ENCODE measurements at regions not wholly inside any gene's neighbourhood (a gene's known extent, or its start where the extent isn't known, plus 50 kb on each side); places are given as distances from the start of the nearest gene placed in this dataset.

DNA sequence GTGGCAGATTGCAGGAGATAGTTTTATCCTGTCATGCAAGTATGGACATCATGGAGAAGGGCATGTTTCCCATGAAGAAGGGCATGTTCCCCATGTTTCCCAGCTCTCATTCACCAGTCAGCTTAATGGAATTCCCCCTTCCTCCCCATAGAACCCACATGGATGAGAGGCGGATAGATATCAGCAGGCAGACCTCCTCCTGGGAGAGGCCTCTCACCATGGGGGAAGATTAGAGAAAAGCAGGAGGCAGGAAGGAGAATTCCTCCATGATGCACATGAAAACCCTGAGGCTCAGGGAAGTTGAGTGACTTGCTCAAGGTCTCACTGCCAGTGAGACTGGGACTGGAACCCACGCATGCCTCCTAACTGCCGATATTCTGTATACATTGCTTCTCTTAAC is 92.9 kb upstream of the FOXN3 start:
- Histone ChIP-seq H3K27ac (ENCODE audit: extremely low read depth, low read depth, low read length) (no peak overlapping the region), H3K79me2 (ENCODE audit: control insufficient read depth, insufficient read depth, low read length) (no peaks in the 10 kb centered on the region), H3K27me3 (ENCODE audit: control insufficient read depth in 2 of 2, insufficient read depth in 2 of 2, low read length in 2 of 2) (peaks cover 0 to 6% of the 10 kb centered on the region in 2 experiments; a peak in 1 of 5 replicates), H3K9ac (ENCODE audit: insufficient read depth in 1 of 2, low read depth in 2 of 2, low read length in 2 of 2) (no peak overlapping the region), H3K36me3 (ENCODE audit: control insufficient read depth, insufficient read depth, low read length) (no peaks in the 10 kb centered on the region), H3K4me3 (no peak overlapping the region), H3K4me2 (ENCODE audit: insufficient read depth, low read length) (no peak overlapping the region), H3K9me3 (replicated peaks; ENCODE audit: control insufficient read depth, insufficient read depth, low read depth, low read length) (no peaks in the 10 kb centered on the region), H2AFZ (ENCODE audit: low read depth, low read length) (no peak overlapping the region), H3K9me1 (ENCODE audit: control insufficient read depth, insufficient read depth, low read length) (no peaks in the 10 kb centered on the region), H4K20me1 (replicated peaks; ENCODE audit: control insufficient read depth, insufficient read depth, low read length) (no peaks in the 10 kb centered on the region), H3K4me1 (replicated peaks in 1 of 2; ENCODE audit: control insufficient read depth in 2 of 2, insufficient read depth in 2 of 2, low read length in 2 of 2) (no peaks in the 10 kb centered on the region)
- FAIRE-seq = no peak
- DNase-seq (ENCODE audit: extremely low read depth in 1 of 4, low spot score in 3 of 4) = no peak
- 47% methylated on average over 2 of the region's 3 CpGs for WGBS (ENCODE audit: insufficient coverage, low coverage, missing lambda C conversion rate)
- POLR2A ChIA-PET = no interaction called here
- CTCF ChIA-PET (ENCODE audit: low intra/inter-chr PET ratio) = no interaction called here
- no peak for ATAC-seq
- no TSS peak for BruUV-seq (replicated peaks)
- in situ Hi-C loops (cut with MboI) = no loop called here
- TF ChIP-seq FOXK2 (conservative IDR thresholded peaks at IDR 0.05 in 1 of 2, IDR thresholded peaks at IDR 0.05 in 1 of 2; ENCODE audit: low read depth in 2 of 2) (no peak), ETS2 (tag; IDR thresholded peaks at IDR 0.05; ENCODE audit: borderline replicate concordance, poor library complexity, severe bottlenecking) (no peak), ZNF3 (CRISPR knock-in tag; IDR thresholded peaks at IDR 0.05) (no peak), ESRRB (CRISPR knock-in tag; IDR thresholded peaks at IDR 0.05; ENCODE audit: borderline replicate concordance) (no peak), ZNF764 (CRISPR knock-in tag; IDR thresholded peaks at IDR 0.05; ENCODE audit: low read depth) (no peak), ZNF133 (CRISPR knock-in tag; IDR thresholded peaks at IDR 0.05) (no peak)
- TF ChIP-seq, protein P1, sequence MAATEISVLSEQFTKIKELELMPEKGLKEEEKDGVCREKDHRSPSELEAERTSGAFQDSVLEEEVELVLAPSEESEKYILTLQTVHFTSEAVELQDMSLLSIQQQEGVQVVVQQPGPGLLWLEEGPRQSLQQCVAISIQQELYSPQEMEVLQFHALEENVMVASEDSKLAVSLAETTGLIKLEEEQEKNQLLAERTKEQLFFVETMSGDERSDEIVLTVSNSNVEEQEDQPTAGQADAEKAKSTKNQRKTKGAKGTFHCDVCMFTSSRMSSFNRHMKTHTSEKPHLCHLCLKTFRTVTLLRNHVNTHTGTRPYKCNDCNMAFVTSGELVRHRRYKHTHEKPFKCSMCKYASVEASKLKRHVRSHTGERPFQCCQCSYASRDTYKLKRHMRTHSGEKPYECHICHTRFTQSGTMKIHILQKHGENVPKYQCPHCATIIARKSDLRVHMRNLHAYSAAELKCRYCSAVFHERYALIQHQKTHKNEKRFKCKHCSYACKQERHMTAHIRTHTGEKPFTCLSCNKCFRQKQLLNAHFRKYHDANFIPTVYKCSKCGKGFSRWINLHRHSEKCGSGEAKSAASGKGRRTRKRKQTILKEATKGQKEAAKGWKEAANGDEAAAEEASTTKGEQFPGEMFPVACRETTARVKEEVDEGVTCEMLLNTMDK (IDR thresholded peaks at IDR 0.05; ENCODE audit: borderline replicate concordance, insufficient read depth, low read depth, low read length, poor library complexity, severe bottlenecking) = no peak
- intact Hi-C loops (cut with micrococcal nuclease) = no loop called here
